Progenitor cell of endocrine pancreas (in vitro differentiated cells): ENCODE measurements at regions not wholly inside any gene's neighbourhood (a gene's known extent, or its start where the extent isn't known, plus 50 kb on each side); places are given as distances from the start of the nearest gene placed in this dataset.

Source experiments
- DNase-seq: peaks from one replicate; pipeline ENCODE4 v3.0.0; 2021; ENCODE audit warnings: low spot score; ENCODE audit not compliant: unreplicated experiment
- H3K27ac Mint-ChIP-seq: 2 replicates; pipeline ENCODE4 v1.8.0; 2021; ENCODE audit warnings: mild to moderate bottlenecking, moderate library complexity, mixed read lengths
- H3K27me3 Mint-ChIP-seq: 2 replicates; pipeline ENCODE4 v1.8.0; 2021; ENCODE audit warnings: mixed read lengths
- H3K36me3 Mint-ChIP-seq: 2 replicates; pipeline ENCODE4 v1.8.0; 2022; ENCODE audit warnings: mixed read lengths; ENCODE audit not compliant: insufficient read depth
- H3K4me1 Mint-ChIP-seq: 2 replicates; pipeline ENCODE4 v1.8.0; 2021; ENCODE audit warnings: low read depth, mixed read lengths
- H3K4me3 Mint-ChIP-seq: 2 replicates; pipeline ENCODE4 v1.8.0; 2021; ENCODE audit warnings: low read depth, mild to moderate bottlenecking, moderate library complexity, mixed read lengths
- H3K9me3 Mint-ChIP-seq: 2 replicates; pipeline ENCODE4 v1.8.0; 2021; ENCODE audit warnings: low read depth, mixed read lengths
- CTCF ChIP-seq: fragments of 200-600 bp; sonication (generic); IDR thresholded peaks from one replicate; pipeline ENCODE4 v1.5.0; 2021; ENCODE audit warnings: antibody characterized with exemption, mild to moderate bottlenecking; ENCODE audit not compliant: unreplicated experiment

- Mint-ChIP-seq H3K27me3 (peaks cover 12% of the 10 kb centered on the region), H3K9me3 (no peaks in the 10 kb centered on the region), H3K4me3 (no peak overlapping the region), H3K27ac (no peak overlapping the region), H3K36me3 (no peaks in the 10 kb centered on the region), H3K4me1 (peaks cover 3% of the 10 kb centered on the region)
- DNase-seq: no peak
- no peak for TF ChIP-seq CTCF
These were observed 241.0 kb downstream of the QKI start for GRCh38 chr6:163655217-163656121.

- no peaks in the 10 kb centered on the region for H3K9me3 Mint-ChIP-seq
- peaks cover 3% of the 10 kb centered on the region for H3K4me1 Mint-ChIP-seq
- no peak overlapping the region for H3K4me3 Mint-ChIP-seq
- no peak for TF ChIP-seq CTCF
- DNase-seq: no peak
- no peak overlapping the region for H3K27ac Mint-ChIP-seq
- H3K27me3 Mint-ChIP-seq: peaks cover 2% of the 10 kb centered on the region
- no peaks in the 10 kb centered on the region for H3K36me3 Mint-ChIP-seq
These were observed 237.6 kb downstream of the QKI start for GRCh38 chr6:163651915-163652668.

- Mint-ChIP-seq H3K27me3 (peaks cover 7% of the 10 kb centered on the region), H3K36me3 (no peaks in the 10 kb centered on the region), H3K9me3 (no peaks in the 10 kb centered on the region), H3K4me1 (peaks cover 3% of the 10 kb centered on the region), H3K4me3 (no peak overlapping the region), H3K27ac (no peak overlapping the region)
- DNase-seq: no peak
- no peak for TF ChIP-seq CTCF
These were observed 236.9 kb downstream of the QKI start for GRCh38 chr6:163651426-163651825.

- no peak for DNase-seq
- H3K27me3 Mint-ChIP-seq: peaks cover 7% of the 10 kb centered on the region
- H3K27ac Mint-ChIP-seq: no peak overlapping the region
- no peak overlapping the region for H3K4me3 Mint-ChIP-seq
- no peaks in the 10 kb centered on the region for H3K9me3 Mint-ChIP-seq
- no peak for TF ChIP-seq CTCF
- no peaks in the 10 kb centered on the region for H3K36me3 Mint-ChIP-seq
- peaks cover 3% of the 10 kb centered on the region for H3K4me1 Mint-ChIP-seq
These were observed 234.3 kb downstream of the QKI start for GRCh38 chr6:163648868-163649267.

GRCh38 chr6:163647624-163648023 lies 233.1 kb downstream of the QKI start:
- DNase-seq: no peak
- Mint-ChIP-seq H3K9me3 (no peaks in the 10 kb centered on the region), H3K27ac (no peak overlapping the region), H3K4me3 (no peak overlapping the region), H3K36me3 (no peaks in the 10 kb centered on the region), H3K27me3 (peaks cover 7% of the 10 kb centered on the region), H3K4me1 (peaks cover 3% of the 10 kb centered on the region)
- TF ChIP-seq CTCF: no peak
